Immature natural killer cell (primary cell): ENCODE measurements at regions not wholly inside any gene's neighbourhood (a gene's known extent, or its start where the extent isn't known, plus 50 kb on each side); places are given as distances from the start of the nearest gene placed in this dataset.

Experiments
- DNase-seq, 3 donors: peaks; one replicate each; pipeline ENCODE4 v3.0.0; 2022; ENCODE audit warnings: mixed read lengths in 1 of 3
- H3K27ac Mint-ChIP-seq, 6 donors: one replicate each; pipeline ENCODE4 v1.8.0; 2020; ENCODE audit warnings: mixed read lengths in 6 of 6, mild to moderate bottlenecking in 5 of 6, inconsistent platforms in 4 of 6, moderate library complexity in 3 of 6
- H3K27me3 Mint-ChIP-seq, 3 donors: one replicate each; pipeline ENCODE4 v1.8.0; 2020 to 2021; ENCODE audit warnings: low read depth in 3 of 3, mild to moderate bottlenecking in 3 of 3, mixed read lengths in 3 of 3, moderate library complexity in 3 of 3, inconsistent platforms in 1 of 3
- H3K36me3 Mint-ChIP-seq, 3 donors: one replicate each; pipeline ENCODE4 v1.8.0; 2020; ENCODE audit warnings: mixed read lengths in 3 of 3, inconsistent platforms in 2 of 3, mild to moderate bottlenecking in 2 of 3
- H3K4me1 Mint-ChIP-seq, 2 donors: one replicate each; pipeline ENCODE4 v1.8.0; 2020; ENCODE audit warnings: inconsistent platforms in 2 of 2, mild to moderate bottlenecking in 2 of 2, mixed read lengths in 2 of 2, moderate library complexity in 1 of 2
- H3K4me3 Mint-ChIP-seq, 5 donors: one replicate each; pipeline ENCODE4 v1.8.0; 2020; ENCODE audit warnings: mild to moderate bottlenecking in 5 of 5, mixed read lengths in 5 of 5, inconsistent platforms in 3 of 5, moderate library complexity in 3 of 5
- H3K9me3 Mint-ChIP-seq, 6 donors: one replicate each; pipeline ENCODE4 v1.8.0; 2020; ENCODE audit warnings: mild to moderate bottlenecking in 6 of 6, mixed read lengths in 6 of 6, inconsistent platforms in 4 of 6, moderate library complexity in 3 of 6

GRCh38 chr3:193899001-193899400 lies 236.9 kb upstream of the HES1 start:
- no peak for DNase-seq
- Mint-ChIP-seq H3K4me1 (no peaks in the 10 kb centered on the region), H3K27me3 (peaks cover 2 to 6% (median 5%) of the 10 kb centered on the region in 3 donors), H3K4me3 (no peak overlapping the region), H3K36me3 (no peaks in the 10 kb centered on the region), H3K27ac (no peak overlapping the region), H3K9me3 (no peaks in the 10 kb centered on the region)

- Mint-ChIP-seq H3K36me3 (no peaks in the 10 kb centered on the region), H3K27me3 (peaks cover under 1 to 8% (median 6%) of the 10 kb centered on the region in 3 donors), H3K4me1 (no peaks in the 10 kb centered on the region), H3K4me3 (no peak overlapping the region), H3K27ac (no peak overlapping the region), H3K9me3 (no peaks in the 10 kb centered on the region)
- DNase-seq = no peak
Measured at GRCh38 chr3:193901007-193901406, 234.9 kb upstream of the HES1 start.

- no peak overlapping the region for H3K27ac Mint-ChIP-seq
- peaks cover 0 to 11% (median 3%) of the 10 kb centered on the region in 3 donors for H3K27me3 Mint-ChIP-seq
- H3K4me1 Mint-ChIP-seq = no peaks in the 10 kb centered on the region
- no peaks in the 10 kb centered on the region for H3K9me3 Mint-ChIP-seq
- H3K36me3 Mint-ChIP-seq = no peaks in the 10 kb centered on the region
- DNase-seq = no peak
- H3K4me3 Mint-ChIP-seq = no peak overlapping the region
Measured at GRCh38 chr3:193902607-193903511, 233.1 kb upstream of the HES1 start.

- Mint-ChIP-seq H3K27me3 (peaks cover 0 to 11% (median 2%) of the 10 kb centered on the region in 3 donors), H3K4me1 (no peaks in the 10 kb centered on the region), H3K4me3 (no peak overlapping the region), H3K9me3 (no peaks in the 10 kb centered on the region), H3K36me3 (no peaks in the 10 kb centered on the region), H3K27ac (no peak overlapping the region)
- no peak for DNase-seq
Measured at GRCh38 chr3:193903512-193903817, 232.5 kb upstream of the HES1 start.

- no peak for DNase-seq
- no peaks in the 10 kb centered on the region for H3K4me1 Mint-ChIP-seq
- no peaks in the 10 kb centered on the region for H3K36me3 Mint-ChIP-seq
- H3K27ac Mint-ChIP-seq = no peak overlapping the region
- H3K9me3 Mint-ChIP-seq = no peaks in the 10 kb centered on the region
- peaks cover 0 to 11% (median 2%) of the 10 kb centered on the region in 3 donors for H3K27me3 Mint-ChIP-seq
- no peak overlapping the region for H3K4me3 Mint-ChIP-seq
Measured at GRCh38 chr3:193903966-193904365, 232.0 kb upstream of the HES1 start.

GRCh38 chr3:193905541-193906396 lies 230.2 kb upstream of the HES1 start:
- H3K9me3 Mint-ChIP-seq = no peaks in the 10 kb centered on the region
- no peak overlapping the region for H3K4me3 Mint-ChIP-seq
- no peaks in the 10 kb centered on the region for H3K4me1 Mint-ChIP-seq
- H3K36me3 Mint-ChIP-seq = no peaks in the 10 kb centered on the region
- no peak overlapping the region for H3K27ac Mint-ChIP-seq
- peaks cover 0 to 10% (median 4%) of the 10 kb centered on the region in 3 donors for H3K27me3 Mint-ChIP-seq
- DNase-seq = no peak

DNA sequence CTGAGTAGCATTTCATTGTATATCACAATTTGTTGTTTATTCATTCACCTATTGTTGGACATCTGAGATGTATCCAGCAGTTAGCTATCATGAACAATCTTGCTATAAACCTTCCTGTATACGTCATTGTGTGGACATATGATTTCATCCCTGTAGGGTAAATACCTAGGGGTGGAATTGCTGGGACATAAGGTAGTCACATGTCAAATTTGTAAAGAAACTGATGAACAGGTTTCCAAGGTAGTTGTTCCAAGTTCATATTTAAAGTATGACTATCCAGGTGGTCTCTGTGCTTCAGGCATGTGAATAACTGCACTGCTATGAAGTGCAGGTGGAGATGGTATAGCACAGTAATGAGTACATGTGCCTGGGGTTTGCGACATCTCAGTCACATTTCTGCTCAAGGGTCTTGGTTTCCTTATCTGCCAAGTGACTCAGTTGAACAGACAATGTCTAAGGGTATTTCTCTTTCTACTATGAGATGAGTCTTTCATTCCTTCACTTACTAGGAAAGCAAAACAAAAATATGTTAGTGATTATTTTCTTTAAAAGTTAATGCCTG lies 229.0 kb upstream of the HES1 start:
- no peak overlapping the region for H3K4me3 Mint-ChIP-seq
- no peak overlapping the region for H3K27ac Mint-ChIP-seq
- peaks cover 0 to 12% (median 2%) of the 10 kb centered on the region in 3 donors for H3K27me3 Mint-ChIP-seq

DNA sequence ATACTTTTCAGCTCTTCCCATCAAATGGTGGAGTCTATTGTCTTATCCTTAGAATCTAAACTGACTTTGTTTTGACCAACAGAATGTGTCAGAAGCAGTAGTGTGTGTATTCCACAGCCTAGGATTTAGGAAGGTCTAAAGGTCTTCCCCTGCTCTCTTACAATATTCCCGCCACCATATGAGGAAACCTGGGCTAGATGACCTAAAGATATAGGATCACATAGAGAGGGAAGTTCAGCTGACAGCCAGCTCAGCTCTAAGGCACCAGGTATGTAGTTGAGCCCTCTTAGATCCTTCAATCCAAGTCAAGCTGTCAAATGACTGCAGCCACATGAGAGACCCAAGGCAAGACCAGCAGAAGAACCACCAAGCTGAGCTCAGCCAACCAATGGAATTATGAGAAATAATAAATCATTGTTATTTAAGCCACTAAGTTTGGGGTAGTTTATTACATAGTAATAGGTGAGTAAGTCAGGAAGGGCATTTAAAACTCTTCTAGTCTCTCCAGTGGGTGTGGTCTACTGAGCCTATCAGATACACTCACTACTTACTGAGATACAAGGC lies 227.7 kb upstream of the HES1 start:
- Mint-ChIP-seq H3K36me3 (no peaks in the 10 kb centered on the region), H3K9me3 (no peaks in the 10 kb centered on the region), H3K4me1 (peaks cover 8 to 12% of the 10 kb centered on the region in 2 donors), H3K27ac (no peak overlapping the region), H3K4me3 (no peak overlapping the region), H3K27me3 (peaks cover 0 to 9% (median 2%) of the 10 kb centered on the region in 3 donors)
- DNase-seq = no peak

More for the DNA sequence above, 229.0 kb upstream of the HES1 start:
- Mint-ChIP-seq H3K36me3 (no peaks in the 10 kb centered on the region), H3K4me1 (peaks cover 6 to 8% of the 10 kb centered on the region in 2 donors), H3K9me3 (no peaks in the 10 kb centered on the region)
- DNase-seq = no peak

DNA sequence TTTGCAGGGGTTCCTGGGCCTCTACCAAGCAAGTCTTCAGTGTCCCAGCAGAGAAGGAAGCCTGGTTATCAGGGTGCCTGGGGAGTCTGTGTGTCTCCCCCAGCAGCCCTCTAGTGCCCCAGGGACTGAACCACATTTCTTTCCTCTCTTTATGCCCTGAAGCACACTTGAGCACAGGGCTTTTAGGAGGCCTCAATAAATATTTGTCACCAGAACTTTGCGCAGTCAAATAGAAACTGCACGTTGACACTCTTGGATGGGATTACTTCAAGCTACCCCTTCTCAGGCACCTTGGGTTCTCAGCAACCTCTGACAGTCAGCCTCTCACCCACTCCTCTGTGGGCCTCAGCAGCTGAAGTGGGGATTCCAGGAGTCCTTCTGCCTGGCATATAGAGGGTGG lies 226.6 kb upstream of the HES1 start:
- no peaks in the 10 kb centered on the region for H3K36me3 Mint-ChIP-seq
- H3K9me3 Mint-ChIP-seq = no peaks in the 10 kb centered on the region
- DNase-seq = no peak
- no peak overlapping the region for H3K27ac Mint-ChIP-seq
- no peak overlapping the region for H3K4me3 Mint-ChIP-seq
- H3K27me3 Mint-ChIP-seq = peaks cover 0 to 9% (median 2%) of the 10 kb centered on the region in 3 donors
- H3K4me1 Mint-ChIP-seq = peaks cover 8 to 12% of the 10 kb centered on the region in 2 donors

- no peak overlapping the region for H3K4me3 Mint-ChIP-seq
- DNase-seq = no peak
- no peaks in the 10 kb centered on the region for H3K9me3 Mint-ChIP-seq
- no peaks in the 10 kb centered on the region for H3K36me3 Mint-ChIP-seq
- peaks cover 8 to 12% of the 10 kb centered on the region in 2 donors for H3K4me1 Mint-ChIP-seq
- H3K27ac Mint-ChIP-seq = no peak overlapping the region
- H3K27me3 Mint-ChIP-seq = peaks cover 0 to 5% (median 2%) of the 10 kb centered on the region in 3 donors
Measured at GRCh38 chr3:193910310-193910709, 225.6 kb upstream of the HES1 start.

DNA sequence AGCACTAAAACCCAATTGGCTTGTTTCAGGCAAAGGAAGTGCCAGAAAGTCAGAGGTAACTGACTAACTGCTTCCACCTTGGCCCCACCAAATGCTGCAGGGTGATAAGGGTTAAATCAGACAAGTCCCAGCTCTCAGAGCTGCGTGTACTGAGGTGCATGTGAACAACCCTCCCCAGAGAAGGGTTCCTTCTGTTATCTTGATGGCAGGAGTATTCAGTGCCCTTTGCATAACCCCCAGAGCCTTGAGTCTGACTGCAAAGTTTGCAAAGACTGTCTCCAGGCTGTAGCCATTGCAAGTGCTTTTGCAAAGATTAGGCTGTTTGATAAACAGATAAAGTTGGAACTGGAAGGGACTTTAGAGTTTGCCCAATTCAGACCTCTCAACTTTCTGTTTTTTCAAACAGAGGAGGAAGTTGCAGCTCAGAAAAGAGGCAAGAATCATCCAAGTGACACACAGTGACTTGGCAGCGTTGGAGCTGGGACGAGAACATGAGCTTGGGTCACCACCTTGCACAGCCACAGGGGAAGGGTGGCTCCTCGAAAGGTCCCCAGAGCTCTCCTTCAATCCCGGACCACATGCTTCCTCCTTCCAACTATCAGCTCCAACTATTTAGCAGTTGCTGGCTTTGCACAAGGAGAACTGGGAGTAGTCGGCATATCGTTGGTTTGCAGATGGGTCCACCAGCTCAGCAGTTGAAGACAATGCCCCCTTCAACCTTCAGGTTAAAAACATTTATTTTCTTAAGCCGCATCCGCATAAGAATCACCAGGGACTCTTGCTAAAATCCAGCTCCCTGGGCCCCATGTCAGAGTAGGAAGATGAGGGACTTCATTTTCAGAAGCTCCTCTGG lies 224.8 kb upstream of the HES1 start:
- H3K4me3 Mint-ChIP-seq = no peak overlapping the region
- H3K27ac Mint-ChIP-seq = peak overlapping the region in 2 of 6 donors; percentile 3 to 7
- DNase-seq = no peak
- peaks cover 0 to 5% (median 2%) of the 10 kb centered on the region in 3 donors for H3K27me3 Mint-ChIP-seq
- H3K4me1 Mint-ChIP-seq = peaks cover 8 to 12% of the 10 kb centered on the region in 2 donors
- no peaks in the 10 kb centered on the region for H3K9me3 Mint-ChIP-seq
- no peaks in the 10 kb centered on the region for H3K36me3 Mint-ChIP-seq

GRCh38 chr3:193911784-193912340 lies 224.1 kb upstream of the HES1 start:
- Mint-ChIP-seq H3K27ac (peak overlapping the region in 4 of 6 donors; percentile 3 to 81 (median 42)), H3K4me1 (peaks cover 8 to 12% of the 10 kb centered on the region in 2 donors), H3K9me3 (no peaks in the 10 kb centered on the region), H3K27me3 (peaks cover 0 to 3% (median 2%) of the 10 kb centered on the region in 3 donors), H3K4me3 (peak overlapping the region in 3 of 5 donors; percentile 2 to 30 (median 3)), H3K36me3 (no peaks in the 10 kb centered on the region)
- DNase-seq = no peak
